IPS-18a (cell line): ENCODE measurements at regions not wholly inside any gene's neighbourhood (a gene's known extent, or its start where the extent isn't known, plus 50 kb on each side); places are given as distances from the start of the nearest gene placed in this dataset.

Experiments used
- H3K27ac ChIP-seq: one replicate; pipeline ENCODE4 v1.5.1; 2013; ENCODE audit warnings: low read length
- H3K27me3 ChIP-seq: one replicate; pipeline ENCODE4 v1.6.1; 2013; ENCODE audit warnings: mild to moderate bottlenecking, low read length; ENCODE audit not compliant: control insufficient read depth, insufficient read depth
- H3K36me3 ChIP-seq: one replicate; pipeline ENCODE4 v1.6.1; 2013; ENCODE audit warnings: low read depth, low read length; ENCODE audit not compliant: control insufficient read depth
- H3K4me1 ChIP-seq: one replicate; pipeline ENCODE4 v1.6.1; 2013; ENCODE audit warnings: low read depth, low read length; ENCODE audit not compliant: control insufficient read depth
- H3K4me3 ChIP-seq: one replicate; pipeline ENCODE4 v1.5.1; 2013; ENCODE audit warnings: low read length
- H3K9ac ChIP-seq: one replicate; pipeline ENCODE4 v1.6.1; 2013; ENCODE audit warnings: mild to moderate bottlenecking, low read length, moderate library complexity
- H3K9me3 ChIP-seq: one replicate; pipeline ENCODE4 v1.6.1; 2013; ENCODE audit warnings: low read depth, low read length; ENCODE audit not compliant: control insufficient read depth

DNA sequence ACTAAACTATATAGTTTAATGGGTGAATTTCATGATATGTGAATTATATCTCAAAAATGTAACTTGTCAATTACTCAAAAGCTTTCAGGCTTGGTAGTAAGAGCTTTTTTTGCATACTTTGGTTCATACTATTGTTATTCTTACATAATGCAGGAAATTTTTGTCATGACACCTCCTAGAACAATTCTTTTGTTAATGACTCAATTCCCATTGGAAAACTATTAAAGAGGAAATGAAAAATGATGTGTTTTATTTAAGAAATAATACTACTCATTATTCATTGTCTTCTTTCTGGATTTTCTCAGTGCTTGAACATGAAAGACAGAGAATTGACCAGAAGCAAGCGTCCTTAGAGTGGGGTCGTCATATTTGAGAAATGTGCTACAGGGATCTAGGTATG lies 196.4 kb upstream of the KCNJ16 start:
- Histone ChIP-seq H3K4me1 (no peaks in the 10 kb centered on the region), H3K9ac (no peak overlapping the region), H3K36me3 (no peaks in the 10 kb centered on the region), H3K9me3 (peaks cover 3% of the 10 kb centered on the region), H3K27ac (no peak overlapping the region), H3K27me3 (no peaks in the 10 kb centered on the region), H3K4me3 (no peak overlapping the region)

DNA sequence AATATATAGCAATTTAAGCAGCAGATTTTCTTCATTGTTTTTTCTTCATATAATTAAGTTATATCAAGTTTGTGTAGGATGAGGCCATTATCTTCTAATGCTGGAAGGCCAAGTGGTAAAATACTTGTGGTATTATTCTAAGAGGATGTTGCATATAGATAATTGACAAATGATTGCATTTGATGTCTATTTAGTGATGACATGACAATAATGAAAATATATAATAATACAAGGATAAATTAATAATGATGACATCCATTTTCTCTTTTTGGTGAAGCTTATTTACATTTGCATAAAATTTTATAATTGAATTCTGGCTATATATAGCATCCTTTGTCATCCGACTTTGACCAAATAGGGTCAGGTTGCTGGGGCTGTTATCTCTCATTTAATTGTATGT lies 195.4 kb upstream of the KCNJ16 start:
- H3K4me1 ChIP-seq = no peaks in the 10 kb centered on the region
- H3K27me3 ChIP-seq = no peaks in the 10 kb centered on the region
- H3K9me3 ChIP-seq = peaks cover 3% of the 10 kb centered on the region
- no peak overlapping the region for H3K27ac ChIP-seq
- no peaks in the 10 kb centered on the region for H3K36me3 ChIP-seq
- no peak overlapping the region for H3K4me3 ChIP-seq
- H3K9ac ChIP-seq = no peak overlapping the region

DNA sequence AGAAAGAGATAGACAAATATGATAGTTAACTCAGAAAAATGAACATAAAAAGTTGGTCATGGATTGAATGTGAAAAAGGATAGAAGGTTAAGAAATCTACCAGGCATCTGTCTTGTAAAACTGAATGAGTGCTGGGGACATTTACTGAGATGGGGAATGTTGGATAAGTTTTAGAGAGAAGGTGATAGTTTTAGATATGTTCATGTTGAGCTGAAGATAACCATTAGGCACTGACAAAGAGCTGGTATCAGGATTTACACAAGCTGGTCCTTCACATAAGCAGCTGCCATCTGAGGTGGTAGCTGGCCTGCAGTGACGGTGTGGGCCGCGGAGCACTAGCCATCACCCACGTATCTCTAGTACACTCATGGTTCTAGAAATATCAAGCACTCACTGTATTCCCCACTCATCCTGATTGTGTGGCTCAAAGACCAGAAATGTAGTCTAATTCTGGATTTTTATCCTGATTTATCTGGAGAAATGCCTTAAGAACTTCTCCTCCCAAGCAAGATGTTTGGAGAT lies 194.4 kb upstream of the KCNJ16 start:
- H3K36me3 ChIP-seq = no peaks in the 10 kb centered on the region
- H3K4me1 ChIP-seq = no peaks in the 10 kb centered on the region
- no peak overlapping the region for H3K27ac ChIP-seq
- H3K9ac ChIP-seq = no peak overlapping the region
- H3K27me3 ChIP-seq = no peaks in the 10 kb centered on the region
- H3K4me3 ChIP-seq = no peak overlapping the region
- peaks cover 3% of the 10 kb centered on the region for H3K9me3 ChIP-seq

DNA sequence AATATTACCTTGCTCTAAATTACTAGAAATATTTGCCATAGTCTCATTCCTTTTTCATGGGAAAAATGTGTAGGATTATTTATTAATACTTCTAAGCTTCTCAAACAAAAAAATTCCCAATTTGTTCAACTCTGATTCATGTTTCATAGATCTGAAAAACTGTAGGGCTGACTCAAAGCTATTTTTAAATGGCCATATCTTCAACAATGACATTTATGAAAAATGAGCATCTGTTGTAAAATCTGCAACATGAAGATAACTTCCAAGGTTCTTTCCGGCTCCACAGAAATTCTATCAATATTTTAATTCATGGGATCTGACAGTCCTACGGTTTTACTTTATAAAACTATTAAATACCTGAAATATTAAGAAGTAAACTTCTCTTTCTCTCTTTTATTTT lies 192.7 kb upstream of the KCNJ16 start:
- H3K9ac ChIP-seq = no peak overlapping the region
- H3K36me3 ChIP-seq = no peaks in the 10 kb centered on the region
- no peak overlapping the region for H3K4me3 ChIP-seq
- no peaks in the 10 kb centered on the region for H3K4me1 ChIP-seq
- no peaks in the 10 kb centered on the region for H3K27me3 ChIP-seq
- H3K9me3 ChIP-seq = peaks cover 3% of the 10 kb centered on the region
- no peak overlapping the region for H3K27ac ChIP-seq

DNA sequence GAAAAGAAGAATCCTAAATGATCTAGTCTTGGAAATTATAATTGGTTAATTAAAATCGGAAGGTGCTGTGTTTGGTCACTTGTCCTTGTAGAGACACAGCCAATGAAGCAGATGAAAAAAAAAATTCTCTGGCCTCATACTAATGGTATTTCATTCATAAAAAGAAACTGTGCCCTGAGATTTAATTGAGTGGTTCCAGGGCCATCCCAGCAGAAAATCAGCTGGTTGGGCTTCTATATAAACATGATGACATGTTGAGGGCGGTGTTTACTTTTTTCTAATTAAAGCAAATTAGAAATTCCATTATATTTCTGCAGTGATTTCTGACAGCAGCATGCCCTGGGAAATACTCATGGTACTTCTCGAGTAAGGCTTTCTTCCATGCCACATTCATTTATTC lies 191.9 kb upstream of the KCNJ16 start:
- Histone ChIP-seq H3K27ac (no peak overlapping the region), H3K9me3 (peaks cover 1% of the 10 kb centered on the region), H3K4me1 (no peaks in the 10 kb centered on the region), H3K4me3 (no peak overlapping the region), H3K27me3 (no peaks in the 10 kb centered on the region), H3K9ac (no peak overlapping the region), H3K36me3 (no peaks in the 10 kb centered on the region)

DNA sequence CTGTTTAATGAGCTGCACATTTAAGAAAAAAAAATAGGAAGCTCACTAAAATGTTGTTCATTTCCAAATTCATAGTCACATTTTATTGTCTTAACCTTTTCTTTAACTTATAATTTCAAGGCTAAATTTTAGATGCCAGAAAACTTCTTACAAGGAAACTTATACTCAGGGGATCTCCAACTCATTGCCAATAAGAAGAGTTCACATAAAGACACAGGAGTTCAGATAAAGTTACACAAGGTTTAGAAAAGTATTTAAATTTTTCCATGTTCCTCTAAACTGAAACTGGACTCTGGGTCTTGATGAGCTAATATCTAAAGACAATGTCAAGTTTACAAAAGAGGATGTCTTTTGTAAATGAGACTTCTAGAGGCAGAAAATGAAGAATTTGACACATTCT lies 190.7 kb upstream of the KCNJ16 start:
- Histone ChIP-seq H3K9me3 (no peaks in the 10 kb centered on the region), H3K27ac (no peak overlapping the region), H3K4me1 (no peaks in the 10 kb centered on the region), H3K4me3 (no peak overlapping the region), H3K36me3 (no peaks in the 10 kb centered on the region), H3K9ac (no peak overlapping the region), H3K27me3 (no peaks in the 10 kb centered on the region)

DNA sequence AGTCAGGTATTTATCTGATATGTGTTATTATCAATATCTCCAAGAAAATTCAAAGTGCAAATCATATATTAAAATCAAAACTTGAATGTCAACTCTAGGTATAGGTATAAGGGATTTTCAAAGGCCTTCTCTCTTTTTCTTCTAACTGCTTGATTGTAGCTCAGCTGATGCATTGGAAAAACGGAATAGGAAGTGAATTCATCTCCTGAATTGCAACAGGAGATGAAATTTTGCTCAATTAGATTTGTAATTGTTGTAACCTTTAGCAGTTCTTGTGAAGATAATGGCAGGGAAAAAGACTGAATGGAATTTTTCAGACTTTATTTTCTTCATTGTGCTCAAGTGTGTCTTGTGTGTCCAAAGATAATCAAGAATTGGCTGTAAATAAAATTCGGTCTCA lies 190.2 kb upstream of the KCNJ16 start:
- H3K27me3 ChIP-seq = no peaks in the 10 kb centered on the region
- no peaks in the 10 kb centered on the region for H3K9me3 ChIP-seq
- no peaks in the 10 kb centered on the region for H3K4me1 ChIP-seq
- H3K9ac ChIP-seq = no peak overlapping the region
- no peaks in the 10 kb centered on the region for H3K36me3 ChIP-seq
- no peak overlapping the region for H3K27ac ChIP-seq
- H3K4me3 ChIP-seq = no peak overlapping the region

DNA sequence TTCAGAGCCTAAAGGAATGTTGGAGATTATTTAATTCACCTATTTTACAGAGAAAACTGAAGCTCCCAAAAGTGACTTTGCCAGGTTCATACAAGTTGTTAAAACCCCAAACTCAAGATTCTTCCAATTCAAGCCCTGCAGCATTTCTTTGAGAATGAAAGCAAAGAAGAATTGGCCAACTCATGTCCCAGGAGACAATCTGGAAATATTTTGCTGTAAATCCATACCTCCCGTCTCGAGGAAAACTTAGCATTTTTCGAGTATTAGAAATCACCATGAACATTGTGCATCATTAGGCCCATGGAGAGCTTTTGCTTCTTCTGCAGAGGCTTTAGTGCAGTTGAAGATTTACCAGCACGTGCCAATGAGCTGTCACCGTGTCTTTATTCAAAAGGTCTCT lies 176.4 kb upstream of the KCNJ16 start:
- Histone ChIP-seq H3K4me1 (no peaks in the 10 kb centered on the region), H3K27ac (no peak overlapping the region), H3K9me3 (no peaks in the 10 kb centered on the region), H3K4me3 (no peak overlapping the region), H3K27me3 (no peaks in the 10 kb centered on the region), H3K36me3 (no peaks in the 10 kb centered on the region), H3K9ac (no peak overlapping the region)

DNA sequence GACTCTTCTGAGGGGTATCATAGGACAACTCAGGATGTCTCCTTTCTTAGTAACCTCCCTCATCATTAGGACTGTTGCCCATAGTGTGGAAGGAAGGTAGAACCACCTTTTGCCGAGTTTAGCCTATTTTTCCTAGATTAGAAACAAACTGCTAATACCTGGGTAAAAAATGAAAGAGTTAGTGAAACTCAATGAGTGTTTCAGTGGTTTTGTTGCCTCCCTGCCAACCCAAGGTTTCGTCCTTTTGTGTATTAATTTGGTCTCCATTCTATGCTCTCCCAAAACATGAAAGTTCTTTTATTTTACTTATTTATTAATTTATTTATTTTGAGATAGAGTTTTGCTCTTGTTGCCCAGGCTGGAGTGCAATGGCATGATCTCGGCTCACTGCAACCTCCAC lies 174.9 kb upstream of the KCNJ16 start:
- H3K4me1 ChIP-seq = no peaks in the 10 kb centered on the region
- H3K27ac ChIP-seq = no peak overlapping the region
- H3K36me3 ChIP-seq = no peaks in the 10 kb centered on the region
- no peaks in the 10 kb centered on the region for H3K27me3 ChIP-seq
- H3K4me3 ChIP-seq = no peak overlapping the region
- H3K9ac ChIP-seq = no peak overlapping the region
- no peaks in the 10 kb centered on the region for H3K9me3 ChIP-seq

DNA sequence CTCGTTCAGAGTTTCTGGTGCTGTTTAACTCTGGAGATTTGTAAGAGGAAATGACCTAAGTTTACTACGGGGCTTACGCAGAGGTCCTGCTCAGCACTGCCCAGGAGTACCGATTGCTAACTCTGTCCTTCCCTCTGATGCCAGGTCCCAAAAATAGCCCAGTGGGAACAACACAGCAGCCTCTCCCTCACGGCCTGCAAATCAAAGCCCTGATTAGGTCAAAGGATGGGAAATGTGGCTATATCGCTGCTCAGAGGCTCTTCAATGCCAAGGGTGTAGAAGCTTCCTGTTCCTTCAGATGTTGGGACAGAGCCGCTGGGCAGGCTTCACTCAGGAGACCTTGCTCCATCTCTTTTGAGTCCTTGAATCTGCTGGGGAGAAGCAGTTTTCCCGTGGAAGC lies 174.2 kb upstream of the KCNJ16 start:
- Histone ChIP-seq H3K27me3 (no peaks in the 10 kb centered on the region), H3K9me3 (no peaks in the 10 kb centered on the region), H3K27ac (no peak overlapping the region), H3K4me3 (no peak overlapping the region), H3K36me3 (no peaks in the 10 kb centered on the region), H3K4me1 (no peaks in the 10 kb centered on the region), H3K9ac (no peak overlapping the region)

DNA sequence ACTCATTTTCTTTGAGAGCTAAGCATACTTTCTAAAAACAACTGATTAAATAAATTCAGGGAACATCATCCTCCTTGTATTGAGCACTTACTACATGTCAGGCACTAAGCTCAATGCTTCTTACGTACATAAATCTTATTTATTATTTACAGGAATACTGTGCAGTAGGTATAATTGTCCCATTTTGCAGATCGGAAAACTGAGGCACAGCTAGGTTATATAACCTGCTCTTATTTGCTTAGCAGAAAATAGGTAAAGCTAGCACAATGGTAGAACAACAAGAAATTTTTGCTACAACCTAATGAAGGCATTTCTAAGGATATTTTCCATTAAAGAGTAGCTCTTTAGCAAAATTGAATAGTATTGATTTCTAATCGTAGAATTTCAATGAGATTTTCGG lies 168.7 kb upstream of the KCNJ16 start:
- Histone ChIP-seq H3K27ac (no peak overlapping the region), H3K9me3 (no peaks in the 10 kb centered on the region), H3K4me1 (no peaks in the 10 kb centered on the region), H3K9ac (no peak overlapping the region), H3K27me3 (no peaks in the 10 kb centered on the region), H3K4me3 (no peak overlapping the region), H3K36me3 (no peaks in the 10 kb centered on the region)

DNA sequence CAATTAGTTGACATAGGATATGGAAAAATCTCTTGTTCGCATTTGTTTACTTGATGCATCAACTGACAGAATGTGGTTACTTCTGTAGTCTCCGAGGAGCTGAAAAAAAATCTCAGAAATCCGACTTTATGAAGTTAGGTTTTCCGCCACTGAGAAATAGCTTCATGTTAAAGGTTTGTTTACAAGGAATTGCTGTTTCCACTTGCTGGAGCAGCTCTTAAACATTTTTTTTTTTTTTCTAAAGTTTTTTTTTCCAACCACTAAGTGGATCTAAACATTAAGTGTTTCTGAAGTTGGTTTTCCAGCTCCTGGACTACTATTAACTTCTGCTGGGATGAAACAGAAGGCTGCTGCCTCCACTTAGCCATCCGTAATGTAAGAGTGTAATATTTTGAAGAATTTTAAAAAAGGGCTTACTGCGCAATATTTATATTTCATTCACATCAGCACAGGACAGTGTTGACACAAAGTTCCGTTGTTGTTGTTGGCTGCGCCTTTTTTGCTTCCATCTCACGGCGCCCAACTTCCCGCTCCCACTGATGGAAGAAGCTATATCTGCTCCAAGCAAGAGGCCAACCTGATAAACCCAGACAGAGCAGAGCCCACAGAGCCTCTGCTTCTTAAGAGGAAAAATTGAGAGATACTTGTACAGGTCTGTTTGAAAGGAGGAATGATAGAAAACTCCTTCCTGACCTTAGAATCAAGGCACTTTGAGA lies 167.7 kb upstream of the KCNJ16 start:
- H3K27ac ChIP-seq = no peak overlapping the region
- no peak overlapping the region for H3K4me3 ChIP-seq
- H3K9me3 ChIP-seq = no peaks in the 10 kb centered on the region
- H3K36me3 ChIP-seq = no peaks in the 10 kb centered on the region
- no peaks in the 10 kb centered on the region for H3K27me3 ChIP-seq
- no peak overlapping the region for H3K9ac ChIP-seq
- H3K4me1 ChIP-seq = no peaks in the 10 kb centered on the region
